ENCODE measurements at regions not wholly inside any gene's neighbourhood (a gene's known extent, or its start where the extent isn't known, plus 50 kb on each side); places are given as distances from the start of the nearest gene placed in this dataset.

GRCh38 chr14:98877065-98877464, 394.9 kb downstream of the BCL11B start:
- Mint-ChIP-seq H3K27me3 (ENCODE audit: low read depth) (peaks cover 2% of the 10 kb centered on the region), H3K4me3 (no peak overlapping the region), H3K4me1 (ENCODE audit: low read depth) (peaks cover 13% of the 10 kb centered on the region), H3K27ac (no peak overlapping the region), H3K9me3 (ENCODE audit: insufficient read depth) (peaks cover 21% of the 10 kb centered on the region), H3K36me3 (ENCODE audit: low read depth) (peaks cover 3% of the 10 kb centered on the region)
- no peak for DNase-seq
- ChIA-PET CTCF (interaction anchor here (1.1 kb wide), 1 partner anchor 25 kb away, joined by 3 read pairs; no protein-coding TSS in a partner anchor), POLR2A (interaction anchor here (0.6 kb wide), 1 partner anchor 13 kb away, joined by 3 read pairs; no protein-coding TSS in a partner anchor)
- ATAC-seq = no peak

- Mint-ChIP-seq H3K36me3 (ENCODE audit: low read depth) (peaks cover 3% of the 10 kb centered on the region), H3K9me3 (ENCODE audit: insufficient read depth) (peaks cover 21% of the 10 kb centered on the region), H3K27me3 (ENCODE audit: low read depth) (peaks cover 2% of the 10 kb centered on the region), H3K4me3 (no peak overlapping the region), H3K4me1 (ENCODE audit: low read depth) (peaks cover 12% of the 10 kb centered on the region), H3K27ac (no peak overlapping the region)
- ChIA-PET CTCF (interaction anchor here (1.1 kb wide), 1 partner anchor 26 kb away, joined by 3 read pairs; no protein-coding TSS in a partner anchor), POLR2A (no interaction called here)
- DNase-seq (no peak), ATAC-seq (no peak)
Observed at GRCh38 chr14:98878282-98878681, 393.7 kb downstream of the BCL11B start.

- CTCF ChIA-PET = no interaction called here
- POLR2A ChIA-PET = no interaction called here
- no peak for ATAC-seq
- no peak overlapping the region for H3K4me3 Mint-ChIP-seq
- H3K4me1 Mint-ChIP-seq (ENCODE audit: low read depth) = no peaks in the 10 kb centered on the region
- no peaks in the 10 kb centered on the region for H3K9me3 Mint-ChIP-seq (ENCODE audit: insufficient read depth)
- no peak overlapping the region for H3K27ac Mint-ChIP-seq
- H3K36me3 Mint-ChIP-seq (ENCODE audit: low read depth) = no peaks in the 10 kb centered on the region
- no peak for DNase-seq
- no peaks in the 10 kb centered on the region for H3K27me3 Mint-ChIP-seq (ENCODE audit: low read depth)
Observed at GRCh38 chr14:98886982-98887381, 385.0 kb downstream of the BCL11B start.

- Mint-ChIP-seq H3K27ac (no peak overlapping the region), H3K27me3 (ENCODE audit: low read depth) (no peaks in the 10 kb centered on the region), H3K4me1 (ENCODE audit: low read depth) (no peaks in the 10 kb centered on the region), H3K36me3 (ENCODE audit: low read depth) (no peaks in the 10 kb centered on the region), H3K4me3 (no peak overlapping the region), H3K9me3 (ENCODE audit: insufficient read depth) (no peaks in the 10 kb centered on the region)
- DNase-seq = no peak
- POLR2A ChIA-PET = no interaction called here
- no peak for ATAC-seq
- CTCF ChIA-PET = no interaction called here
Observed at GRCh38 chr14:98888281-98888680, 383.7 kb downstream of the BCL11B start.

GRCh38 chr14:98888927-98889835, 382.8 kb downstream of the BCL11B start:
- H3K9me3 Mint-ChIP-seq (ENCODE audit: insufficient read depth) = no peaks in the 10 kb centered on the region
- H3K4me1 Mint-ChIP-seq (ENCODE audit: low read depth) = no peaks in the 10 kb centered on the region
- no peak overlapping the region for H3K27ac Mint-ChIP-seq
- no peak for ATAC-seq
- CTCF ChIA-PET = no interaction called here
- no peak for DNase-seq
- no peaks in the 10 kb centered on the region for H3K36me3 Mint-ChIP-seq (ENCODE audit: low read depth)
- H3K27me3 Mint-ChIP-seq (ENCODE audit: low read depth) = no peaks in the 10 kb centered on the region
- POLR2A ChIA-PET = interaction anchor here (0.6 kb wide), 1 partner anchor 13 kb away, joined by 3 read pairs; no protein-coding TSS in a partner anchor
- H3K4me3 Mint-ChIP-seq = no peak overlapping the region

GRCh38 chr14:98889836-98890185, 382.2 kb downstream of the BCL11B start:
- ATAC-seq = no peak
- POLR2A ChIA-PET = interaction anchor here (0.6 kb wide), 1 partner anchor 13 kb away, joined by 3 read pairs; no protein-coding TSS in a partner anchor
- H3K4me1 Mint-ChIP-seq (ENCODE audit: low read depth) = no peaks in the 10 kb centered on the region

GRCh38 chr14:98890556-98891340, 381.2 kb downstream of the BCL11B start:
- CTCF ChIA-PET = no interaction called here
- ATAC-seq = no peak

More at GRCh38 chr14:98889836-98890185, 382.2 kb downstream of the BCL11B start:
- Mint-ChIP-seq H3K4me3 (no peak overlapping the region), H3K27me3 (ENCODE audit: low read depth) (no peaks in the 10 kb centered on the region), H3K9me3 (ENCODE audit: insufficient read depth) (no peaks in the 10 kb centered on the region), H3K36me3 (ENCODE audit: low read depth) (no peaks in the 10 kb centered on the region), H3K27ac (no peak overlapping the region)
- DNase-seq = no peak
- CTCF ChIA-PET = no interaction called here

GRCh38 chr14:98893675-98894074, 378.3 kb downstream of the BCL11B start:
- ChIA-PET CTCF (no interaction called here), POLR2A (interaction anchor here (0.6 to 0.8 kb wide), 2 partner anchors 115 to 371 kb away, joined by 3 read pairs; no protein-coding TSS in a partner anchor)
- Mint-ChIP-seq H3K4me3 (no peak overlapping the region), H3K4me1 (ENCODE audit: low read depth) (no peaks in the 10 kb centered on the region), H3K27ac (no peak overlapping the region), H3K36me3 (ENCODE audit: low read depth) (no peaks in the 10 kb centered on the region), H3K9me3 (ENCODE audit: insufficient read depth) (no peaks in the 10 kb centered on the region), H3K27me3 (ENCODE audit: low read depth) (no peaks in the 10 kb centered on the region)
- ATAC-seq = no peak
- DNase-seq = no peak

More at GRCh38 chr14:98890556-98891340, 381.2 kb downstream of the BCL11B start:
- Mint-ChIP-seq H3K27ac (no peak overlapping the region), H3K4me3 (no peak overlapping the region), H3K27me3 (ENCODE audit: low read depth) (no peaks in the 10 kb centered on the region), H3K36me3 (ENCODE audit: low read depth) (no peaks in the 10 kb centered on the region), H3K4me1 (ENCODE audit: low read depth) (no peaks in the 10 kb centered on the region), H3K9me3 (ENCODE audit: insufficient read depth) (no peaks in the 10 kb centered on the region)
- DNase-seq = no peak
- POLR2A ChIA-PET = no interaction called here

- Mint-ChIP-seq H3K4me1 (ENCODE audit: low read depth) (no peaks in the 10 kb centered on the region), H3K4me3 (no peak overlapping the region), H3K9me3 (ENCODE audit: insufficient read depth) (no peaks in the 10 kb centered on the region), H3K27ac (no peak overlapping the region), H3K36me3 (ENCODE audit: low read depth) (no peaks in the 10 kb centered on the region), H3K27me3 (ENCODE audit: low read depth) (no peaks in the 10 kb centered on the region)
- DNase-seq = no peak
- ChIA-PET POLR2A (no interaction called here), CTCF (no interaction called here)
- no peak for ATAC-seq
Observed at GRCh38 chr14:98894600-98894999, 377.4 kb downstream of the BCL11B start.

- Mint-ChIP-seq H3K4me1 (ENCODE audit: low read depth) (no peaks in the 10 kb centered on the region), H3K27me3 (ENCODE audit: low read depth) (no peaks in the 10 kb centered on the region), H3K4me3 (no peak overlapping the region), H3K36me3 (ENCODE audit: low read depth) (no peaks in the 10 kb centered on the region), H3K27ac (no peak overlapping the region), H3K9me3 (ENCODE audit: insufficient read depth) (no peaks in the 10 kb centered on the region)
- DNase-seq = no peak
- ChIA-PET CTCF (interaction anchor here (0.6 kb wide), 1 partner anchor 422 kb away, joined by 3 read pairs; no protein-coding TSS in a partner anchor), POLR2A (no interaction called here)
- ATAC-seq = no peak
Observed at GRCh38 chr14:98896449-98896848, 375.5 kb downstream of the BCL11B start.

GRCh38 chr14:98897605-98898309, 374.2 kb downstream of the BCL11B start:
- ATAC-seq (no peak), DNase-seq (no peak)
- Mint-ChIP-seq H3K4me1 (ENCODE audit: low read depth) (no peaks in the 10 kb centered on the region), H3K4me3 (no peak overlapping the region), H3K27me3 (ENCODE audit: low read depth) (no peaks in the 10 kb centered on the region), H3K36me3 (ENCODE audit: low read depth) (no peaks in the 10 kb centered on the region), H3K9me3 (ENCODE audit: insufficient read depth) (no peaks in the 10 kb centered on the region), H3K27ac (no peak overlapping the region)
- CTCF ChIA-PET = no interaction called here
- POLR2A ChIA-PET = no interaction called here

Measured in activated CD8-positive, alpha-beta T cell treated with anti-CD3 and anti-CD28 coated beads, Interleukin-2, amount 10 ng/mL, durations not matched to agents 7 days and 5 days (primary cell).